ENCODE measurements at regions not wholly inside any gene's neighbourhood (a gene's known extent, or its start where the extent isn't known, plus 50 kb on each side); places are given as distances from the start of the nearest gene placed in this dataset.

DNA sequence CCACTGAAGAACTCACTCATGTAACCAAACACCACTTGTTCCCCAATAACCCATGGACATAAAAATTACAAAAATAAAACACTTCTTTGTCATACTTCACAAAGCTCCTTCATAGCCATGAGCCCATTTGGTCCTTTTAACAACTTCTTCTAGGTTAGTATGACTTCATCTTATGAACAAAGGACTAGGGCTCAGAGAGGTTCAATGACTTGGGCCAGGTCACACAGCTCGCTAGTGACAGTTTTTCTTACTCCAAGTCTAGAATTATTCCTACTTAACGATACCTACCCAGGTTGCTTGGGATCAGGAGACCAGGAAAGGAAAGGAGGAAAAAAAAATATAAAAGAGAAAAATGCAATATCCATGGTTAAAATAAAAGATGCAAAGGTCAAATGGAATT is 353.4 kb downstream of the SOX9 start:
- peaks cover 31% of the 10 kb centered on the region for H3K4me1 ChIP-seq (ENCODE audit: insufficient read depth)
- Mint-ChIP-seq H3K9me3 (peaks cover 6% of the 10 kb centered on the region; the same call in 1 of the 3 replicates), H3K4me1 (peaks cover 47% of the 10 kb centered on the region), H3K4me3 (no peak overlapping the region), H3K27me3 (ENCODE audit: insufficient read depth, low read depth, poor library complexity) (peaks cover 15% of the 10 kb centered on the region), H3K36me3 (ENCODE audit: low read depth) (no peaks in the 10 kb centered on the region; the same call in 2 of the 3 replicates), H3K27ac (no peak overlapping the region)
- TF ChIP-seq NANOG (IDR thresholded peaks at IDR 0.05; ENCODE audit: borderline replicate concordance) (no peak), STAT1 (IDR thresholded peaks at IDR 0.05; ENCODE audit: unreplicated experiment) (no peak), CREB1 (CRISPR knock-in tag; IDR thresholded peaks at IDR 0.05; ENCODE audit: low read depth) (no peak), ZNF331 (CRISPR knock-in tag; IDR thresholded peaks at IDR 0.05; ENCODE audit: low read depth) (no peak), EZH2phosphoT487 (IDR thresholded peaks at IDR 0.05; ENCODE audit: unreplicated experiment) (no peak)
- TF ChIP-seq, protein P1, sequence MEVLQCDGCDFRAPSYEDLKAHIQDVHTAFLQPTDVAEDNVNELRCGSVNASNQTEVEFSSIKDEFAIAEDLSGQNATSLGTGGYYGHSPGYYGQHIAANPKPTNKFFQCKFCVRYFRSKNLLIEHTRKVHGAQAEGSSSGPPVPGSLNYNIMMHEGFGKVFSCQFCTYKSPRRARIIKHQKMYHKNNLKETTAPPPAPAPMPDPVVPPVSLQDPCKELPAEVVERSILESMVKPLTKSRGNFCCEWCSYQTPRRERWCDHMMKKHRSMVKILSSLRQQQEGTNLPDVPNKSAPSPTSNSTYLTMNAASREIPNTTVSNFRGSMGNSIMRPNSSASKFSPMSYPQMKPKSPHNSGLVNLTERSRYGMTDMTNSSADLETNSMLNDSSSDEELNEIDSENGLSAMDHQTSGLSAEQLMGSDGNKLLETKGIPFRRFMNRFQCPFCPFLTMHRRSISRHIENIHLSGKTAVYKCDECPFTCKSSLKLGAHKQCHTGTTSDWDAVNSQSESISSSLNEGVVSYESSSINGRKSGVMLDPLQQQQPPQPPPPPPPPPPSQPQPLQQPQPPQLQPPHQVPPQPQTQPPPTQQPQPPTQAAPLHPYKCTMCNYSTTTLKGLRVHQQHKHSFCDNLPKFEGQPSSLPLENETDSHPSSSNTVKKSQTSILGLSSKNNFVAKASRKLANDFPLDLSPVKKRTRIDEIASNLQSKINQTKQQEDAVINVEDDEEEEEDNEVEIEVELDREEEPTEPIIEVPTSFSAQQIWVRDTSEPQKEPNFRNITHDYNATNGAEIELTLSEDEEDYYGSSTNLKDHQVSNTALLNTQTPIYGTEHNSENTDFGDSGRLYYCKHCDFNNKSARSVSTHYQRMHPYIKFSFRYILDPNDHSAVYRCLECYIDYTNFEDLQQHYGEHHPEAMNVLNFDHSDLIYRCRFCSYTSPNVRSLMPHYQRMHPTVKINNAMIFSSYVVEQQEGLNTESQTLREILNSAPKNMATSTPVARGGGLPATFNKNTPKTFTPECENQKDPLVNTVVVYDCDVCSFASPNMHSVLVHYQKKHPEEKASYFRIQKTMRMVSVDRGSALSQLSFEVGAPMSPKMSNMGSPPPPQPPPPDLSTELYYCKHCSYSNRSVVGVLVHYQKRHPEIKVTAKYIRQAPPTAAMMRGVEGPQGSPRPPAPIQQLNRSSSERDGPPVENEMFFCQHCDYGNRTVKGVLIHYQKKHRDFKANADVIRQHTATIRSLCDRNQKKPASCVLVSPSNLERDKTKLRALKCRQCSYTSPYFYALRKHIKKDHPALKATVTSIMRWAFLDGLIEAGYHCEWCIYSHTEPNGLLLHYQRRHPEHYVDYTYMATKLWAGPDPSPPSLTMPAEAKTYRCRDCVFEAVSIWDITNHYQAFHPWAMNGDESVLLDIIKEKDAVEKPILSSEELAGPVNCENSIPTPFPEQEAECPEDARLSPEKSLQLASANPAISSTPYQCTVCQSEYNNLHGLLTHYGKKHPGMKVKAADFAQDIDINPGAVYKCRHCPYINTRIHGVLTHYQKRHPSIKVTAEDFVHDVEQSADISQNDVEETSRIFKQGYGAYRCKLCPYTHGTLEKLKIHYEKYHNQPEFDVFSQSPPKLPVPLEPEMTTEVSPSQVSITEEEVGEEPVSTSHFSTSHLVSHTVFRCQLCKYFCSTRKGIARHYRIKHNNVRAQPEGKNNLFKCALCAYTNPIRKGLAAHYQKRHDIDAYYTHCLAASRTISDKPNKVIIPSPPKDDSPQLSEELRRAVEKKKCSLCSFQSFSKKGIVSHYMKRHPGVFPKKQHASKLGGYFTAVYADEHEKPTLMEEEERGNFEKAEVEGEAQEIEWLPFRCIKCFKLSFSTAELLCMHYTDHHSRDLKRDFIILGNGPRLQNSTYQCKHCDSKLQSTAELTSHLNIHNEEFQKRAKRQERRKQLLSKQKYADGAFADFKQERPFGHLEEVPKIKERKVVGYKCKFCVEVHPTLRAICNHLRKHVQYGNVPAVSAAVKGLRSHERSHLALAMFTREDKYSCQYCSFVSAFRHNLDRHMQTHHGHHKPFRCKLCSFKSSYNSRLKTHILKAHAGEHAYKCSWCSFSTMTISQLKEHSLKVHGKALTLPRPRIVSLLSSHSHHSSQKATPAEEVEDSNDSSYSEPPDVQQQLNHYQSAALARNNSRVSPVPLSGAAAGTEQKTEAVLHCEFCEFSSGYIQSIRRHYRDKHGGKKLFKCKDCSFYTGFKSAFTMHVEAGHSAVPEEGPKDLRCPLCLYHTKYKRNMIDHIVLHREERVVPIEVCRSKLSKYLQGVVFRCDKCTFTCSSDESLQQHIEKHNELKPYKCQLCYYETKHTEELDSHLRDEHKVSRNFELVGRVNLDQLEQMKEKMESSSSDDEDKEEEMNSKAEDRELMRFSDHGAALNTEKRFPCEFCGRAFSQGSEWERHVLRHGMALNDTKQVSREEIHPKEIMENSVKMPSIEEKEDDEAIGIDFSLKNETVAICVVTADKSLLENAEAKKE (CRISPR knock-in tag; IDR thresholded peaks at IDR 0.05) = no peak
- no peaks in the 10 kb centered on the region for H4K20me1 ChIP-seq (replicated peaks; ENCODE audit: insufficient read depth)
- DNase-seq (ENCODE audit: low spot score) (no peak), ATAC-seq (no peak)
- no peak overlapping the region for H3K4me3 ChIP-seq
- no peak overlapping the region for H3K4me2 ChIP-seq
- no peaks in the 10 kb centered on the region for H3K79me2 ChIP-seq (replicated peaks; ENCODE audit: insufficient read depth)
- no peak overlapping the region for H2AFZ ChIP-seq
- no peaks in the 10 kb centered on the region for H3K27me3 ChIP-seq (ENCODE audit: insufficient read depth)
- no peaks in the 10 kb centered on the region; the same call in 1 of the 2 replicates for H3F3A ChIP-seq (replicated peaks; ENCODE audit: low read depth)
- H3K9me2 ChIP-seq (ENCODE audit: insufficient read depth) = 0 out of 2 replicates have a peak, but pooled peaks cover 4% of the 10 kb centered on the region
- H3K36me3 ChIP-seq (ENCODE audit: insufficient read depth) = no peaks in the 10 kb centered on the region
- H3K27ac ChIP-seq (ENCODE audit: low read depth) = 0 out of 2 replicates have a peak overlapping the region, but pooled peaks have one; percentile 99

Data from GM23338 (cell line).